HG03378 (cell line): ENCODE measurements at regions not wholly inside any gene's neighbourhood (a gene's known extent, or its start where the extent isn't known, plus 50 kb on each side); places are given as distances from the start of the nearest gene placed in this dataset.

Experiments
- ATAC-seq: cut with Tn5 transposase; IDR thresholded peaks from one replicate; pipeline ENCODE4 v1.9.1; 2021; ENCODE audit warnings: mild to moderate bottlenecking, moderate library complexity; ENCODE audit not compliant: unreplicated experiment

DNA sequence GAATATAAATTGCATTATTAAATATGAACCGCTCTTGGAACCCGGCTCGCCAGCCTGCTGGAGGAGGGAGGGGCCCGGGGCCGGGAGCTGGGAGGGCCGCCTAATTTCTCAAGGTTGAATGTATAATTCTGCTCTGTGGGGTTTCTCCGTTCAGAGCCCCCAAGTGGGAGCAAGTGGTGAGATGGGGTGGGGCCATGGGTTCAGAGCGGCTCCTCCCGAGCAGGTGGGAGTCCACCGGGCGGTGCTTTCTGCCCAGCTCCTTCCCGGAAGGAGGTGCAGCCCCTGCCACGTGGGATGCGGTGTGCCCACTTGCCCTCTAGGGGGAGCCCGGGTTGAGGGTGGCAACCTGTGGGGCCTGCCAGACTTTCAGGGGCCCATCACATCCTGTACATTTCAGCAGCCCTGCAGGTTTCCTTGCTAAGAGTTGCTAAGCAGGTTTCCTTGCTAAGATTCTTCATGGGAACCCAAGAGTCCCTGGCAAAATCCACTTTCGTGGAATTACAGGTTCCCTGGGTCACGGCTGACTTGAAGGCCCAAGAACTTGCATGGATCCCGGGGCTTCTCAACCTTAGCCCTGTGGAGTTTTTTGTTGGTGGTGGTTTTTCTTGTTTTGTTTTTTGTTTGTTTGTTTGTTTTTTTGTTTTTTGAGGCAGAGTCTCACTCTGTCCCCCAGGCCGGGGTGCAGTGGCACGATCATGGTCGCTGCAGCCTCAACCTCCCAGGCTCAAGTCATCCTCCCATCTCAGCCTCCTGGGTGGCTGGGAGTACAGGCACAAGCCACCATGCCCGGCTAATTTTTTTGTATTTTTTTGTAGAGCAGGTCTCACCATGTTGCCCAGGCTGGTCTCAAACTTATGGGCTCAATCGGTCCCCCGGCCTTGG lies 196.7 kb upstream of the GSE1 start:
- ATAC-seq, result no peak

DNA sequence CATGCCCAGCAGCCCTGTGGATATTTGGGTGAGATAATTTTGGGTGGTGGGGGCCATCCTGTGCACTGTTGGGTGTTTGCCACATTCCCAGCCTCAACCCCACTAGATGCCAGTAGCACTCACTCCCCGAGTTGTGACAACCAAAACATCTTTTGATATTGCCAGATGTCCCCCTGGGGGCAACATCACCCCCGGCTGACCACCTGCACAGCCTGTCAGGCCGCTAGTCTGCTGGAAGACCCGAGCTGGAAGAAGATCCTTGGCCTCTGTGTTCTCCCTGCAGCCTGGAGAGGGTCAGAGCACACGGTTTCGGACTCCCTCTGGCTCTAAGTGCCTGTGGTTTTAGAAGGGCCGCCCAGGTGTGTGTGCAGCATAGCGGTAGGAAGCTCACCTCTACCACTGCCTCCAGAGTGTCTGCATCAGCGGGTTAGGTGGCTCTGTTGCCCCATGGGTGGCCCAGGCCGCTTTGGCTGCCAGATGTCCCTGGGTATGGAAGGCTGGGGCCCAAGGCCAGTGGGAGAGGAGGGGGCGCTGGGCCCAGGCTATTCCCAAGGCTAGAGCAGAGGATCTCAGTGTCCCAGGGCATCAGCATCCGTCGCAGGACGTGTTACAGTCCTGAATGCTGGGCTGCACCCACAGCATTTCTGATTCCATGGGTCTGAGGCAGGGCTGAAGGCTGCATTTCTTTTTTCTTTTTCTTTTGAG lies 195.8 kb upstream of the GSE1 start:
- ATAC-seq, result no peak

DNA sequence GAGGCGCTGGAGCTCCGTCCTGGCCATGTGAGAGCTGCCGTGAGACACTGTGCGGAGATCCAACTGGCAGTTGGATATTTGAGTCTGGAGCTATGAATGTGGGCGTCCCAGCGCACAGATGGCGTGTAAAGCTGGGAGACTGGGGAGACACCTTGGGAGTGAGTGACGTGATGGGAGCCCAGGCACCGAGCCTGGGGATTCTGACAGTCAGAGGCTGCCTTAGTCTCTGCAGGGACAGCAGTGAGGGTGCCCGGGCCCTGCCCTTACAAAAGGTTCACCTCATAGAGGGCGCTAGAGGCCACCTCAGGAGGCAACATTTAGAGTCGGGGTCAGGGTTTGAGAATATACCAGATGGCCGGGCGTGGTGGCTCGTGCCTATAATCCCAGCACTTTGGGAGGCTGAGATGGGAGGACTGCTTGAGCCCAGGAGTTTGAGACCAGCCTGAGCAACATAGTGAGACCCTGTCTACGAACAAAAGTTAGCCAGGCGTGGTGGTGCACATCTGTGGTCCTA lies 194.1 kb upstream of the GSE1 start:
- no peak for ATAC-seq

DNA sequence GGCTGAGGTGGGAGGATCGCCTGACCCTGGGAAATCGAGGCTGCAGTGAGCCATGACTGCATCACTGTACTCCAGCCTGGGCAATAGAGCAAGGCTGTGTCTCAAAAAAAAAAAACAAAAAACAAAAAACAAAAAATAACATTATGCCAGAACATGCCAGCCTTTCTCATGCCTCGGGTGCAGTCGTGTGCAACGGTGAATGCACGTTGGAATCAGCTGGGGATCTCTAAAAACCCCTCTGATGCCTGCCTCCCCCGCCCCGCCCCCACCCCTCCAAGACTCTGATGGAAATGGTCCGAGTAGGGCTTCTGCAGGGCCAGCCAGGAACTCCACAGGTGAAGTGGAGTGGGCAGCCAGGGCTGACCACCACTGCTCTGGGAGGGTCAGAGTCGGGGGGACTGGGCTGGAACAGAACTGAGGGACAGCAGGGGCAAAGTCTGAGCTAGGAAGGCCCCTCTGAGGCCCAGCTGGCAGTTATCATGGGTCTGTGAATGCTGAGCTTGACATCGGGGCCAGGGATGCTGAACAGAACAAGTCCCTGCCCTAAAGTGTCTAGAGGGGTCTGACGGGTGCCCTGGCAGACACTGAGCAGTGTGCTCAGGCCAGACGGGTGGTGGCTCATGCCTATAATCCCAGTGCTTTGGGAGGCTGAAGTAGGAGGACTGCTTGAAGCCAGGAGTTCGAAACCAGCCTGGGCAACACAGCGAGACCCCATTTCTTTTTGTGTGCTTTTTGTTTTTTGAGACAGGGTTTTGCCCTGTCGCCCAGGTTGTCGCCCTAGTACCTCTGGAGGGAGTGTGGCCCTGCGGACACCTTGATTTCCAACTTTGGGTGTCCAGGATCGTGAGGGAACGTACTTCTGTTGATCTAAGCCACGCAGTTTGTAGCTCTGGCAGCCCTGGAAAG lies 193.4 kb upstream of the GSE1 start:
- ATAC-seq, result no peak

DNA sequence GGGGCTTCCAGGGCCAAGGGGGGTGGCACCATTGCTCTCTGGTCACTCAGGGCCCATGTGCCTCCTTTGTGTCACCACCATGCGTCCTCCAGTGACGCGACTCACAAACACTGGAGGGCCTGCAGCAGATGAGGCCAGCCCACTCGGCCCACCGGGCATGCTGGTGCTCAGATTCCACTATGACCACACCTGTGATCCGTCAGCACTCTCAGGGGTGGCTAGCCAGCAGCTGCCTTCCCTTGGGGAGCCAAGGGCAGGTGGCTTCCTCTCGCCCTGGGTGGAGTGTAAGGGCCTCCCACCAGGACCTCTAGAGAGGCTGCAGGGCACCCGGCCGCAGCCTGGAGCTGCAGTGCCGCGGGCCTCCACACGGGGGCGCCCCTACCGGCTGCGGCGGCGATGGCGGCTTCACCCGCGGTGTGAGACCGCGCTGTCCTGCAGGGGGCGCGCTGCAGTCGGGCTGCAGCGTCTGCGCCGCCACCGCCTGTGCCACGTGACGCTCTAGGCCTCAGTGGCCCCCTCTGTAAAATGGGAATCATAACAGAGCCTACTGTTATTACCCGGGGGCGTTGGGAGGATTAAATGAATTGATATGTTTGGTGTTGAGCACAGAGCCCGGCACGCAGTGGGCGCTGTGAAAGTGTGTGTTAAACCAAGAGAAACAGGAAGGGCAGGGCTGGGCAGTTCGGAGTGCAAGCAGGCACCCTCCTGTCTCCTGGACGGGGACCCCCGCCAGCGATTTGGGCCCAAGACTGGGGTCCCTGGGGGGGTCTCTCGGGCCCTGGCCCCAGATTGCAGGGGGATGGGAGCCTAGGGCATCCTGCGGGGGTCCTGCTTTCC lies 192.4 kb upstream of the GSE1 start:
- no peak for ATAC-seq

DNA sequence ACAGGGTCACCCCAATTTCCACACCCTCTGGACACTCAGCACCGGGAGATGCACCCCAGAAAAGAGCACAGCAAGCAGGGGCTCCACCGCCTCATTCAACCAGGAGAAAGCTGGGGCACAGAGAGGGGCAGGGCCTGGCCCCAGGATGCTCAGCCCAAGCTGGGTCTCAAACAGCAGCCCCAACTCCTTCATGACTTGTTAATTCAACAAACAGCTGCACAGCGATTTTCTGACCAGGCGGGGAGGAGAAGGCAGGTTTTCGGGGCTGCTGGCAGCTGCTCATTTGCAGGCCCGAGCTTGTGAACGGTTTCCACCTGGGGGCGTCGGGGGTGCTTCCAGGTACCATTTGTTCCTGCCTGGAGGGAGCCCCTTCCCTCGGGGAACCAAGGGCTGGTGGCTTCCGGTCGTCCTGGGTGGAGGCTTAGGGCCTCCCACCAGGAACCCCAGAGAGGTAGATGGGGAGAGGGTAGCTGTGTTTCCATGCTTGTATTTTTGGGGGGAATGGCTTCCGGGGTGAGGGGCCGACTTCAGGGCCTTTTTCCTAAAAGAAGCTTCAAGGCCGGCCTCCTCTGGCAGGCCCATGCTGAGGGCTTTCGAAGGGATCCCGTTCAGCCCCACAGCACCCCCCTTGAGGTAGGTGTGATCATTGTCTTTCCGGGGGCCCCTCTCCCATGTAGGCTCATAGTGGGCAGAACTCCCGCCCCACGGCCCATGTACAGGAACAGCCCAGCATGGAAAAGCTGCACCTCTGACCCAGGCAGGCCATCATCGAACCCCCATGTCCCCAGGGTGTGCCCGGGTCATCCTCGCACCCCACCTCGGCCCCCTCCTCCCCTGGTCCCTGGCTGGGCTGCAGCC lies 191.6 kb upstream of the GSE1 start:
- no peak for ATAC-seq

DNA sequence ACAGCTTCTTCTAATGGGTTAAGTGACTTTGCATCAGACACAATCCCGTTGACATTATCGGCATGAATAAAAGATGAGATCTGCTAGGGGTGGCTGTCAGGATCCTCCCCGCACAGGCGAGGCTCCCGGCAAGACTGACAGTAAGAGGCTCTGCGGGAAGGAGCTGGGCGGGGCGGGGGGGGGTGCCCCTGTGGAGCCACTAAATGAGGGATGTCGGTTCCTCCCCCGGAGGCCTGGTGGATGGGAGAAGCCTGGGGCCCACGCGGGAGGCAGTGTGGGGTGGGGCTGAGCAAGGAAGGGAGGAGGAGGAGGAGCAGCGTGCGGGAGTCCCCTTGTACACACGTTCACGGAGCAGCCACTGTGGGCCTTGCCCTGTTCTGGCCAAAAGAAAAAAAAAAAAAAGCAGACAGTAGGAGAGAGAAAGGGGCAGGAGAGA lies 190.9 kb upstream of the GSE1 start:
- ATAC-seq, result no peak

DNA sequence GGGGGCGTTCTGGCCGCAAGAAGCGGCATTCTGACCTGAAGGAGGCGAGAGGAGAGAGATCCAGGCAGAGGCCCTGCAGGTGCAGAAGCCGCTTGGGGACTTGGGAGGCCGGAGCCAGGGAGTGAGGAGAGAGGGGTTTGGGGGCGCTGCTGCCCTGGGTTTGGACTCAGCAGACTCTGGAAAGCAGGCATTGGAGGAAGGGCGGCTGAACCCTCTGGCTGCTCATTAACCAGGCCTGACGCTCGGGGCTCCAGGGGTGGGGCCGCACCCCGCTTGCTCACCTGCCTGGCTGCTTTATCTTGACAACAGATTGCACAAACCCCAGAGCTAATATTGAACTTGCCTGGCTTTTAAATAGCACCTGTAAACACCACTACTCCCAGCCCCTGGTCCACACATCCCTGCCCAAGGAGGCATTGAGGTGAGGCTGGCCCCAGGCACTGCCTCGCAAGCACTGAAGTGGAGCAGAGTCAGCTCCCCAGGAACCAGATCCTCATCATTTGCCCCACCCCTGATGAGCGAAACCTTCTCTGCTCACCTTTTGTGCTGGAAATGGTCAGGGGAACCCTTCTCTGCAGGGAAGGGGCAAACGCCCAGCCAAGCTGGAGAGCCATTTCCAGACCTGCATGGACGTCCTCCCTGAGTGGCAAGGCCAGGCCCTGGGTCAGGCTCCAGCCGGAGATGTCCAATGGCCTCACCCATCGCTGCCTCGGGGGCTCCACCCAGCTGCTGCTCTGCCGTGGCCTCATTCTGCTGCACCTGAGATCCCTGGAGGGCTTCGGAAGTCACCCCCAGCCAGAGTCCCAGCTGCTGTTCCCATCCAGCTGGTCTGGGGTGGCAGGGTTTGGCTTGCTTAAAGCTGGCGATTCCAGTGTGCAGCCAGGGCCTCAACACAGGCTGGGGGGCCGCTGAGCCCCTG lies 190.2 kb upstream of the GSE1 start:
- ATAC-seq, result no peak

DNA sequence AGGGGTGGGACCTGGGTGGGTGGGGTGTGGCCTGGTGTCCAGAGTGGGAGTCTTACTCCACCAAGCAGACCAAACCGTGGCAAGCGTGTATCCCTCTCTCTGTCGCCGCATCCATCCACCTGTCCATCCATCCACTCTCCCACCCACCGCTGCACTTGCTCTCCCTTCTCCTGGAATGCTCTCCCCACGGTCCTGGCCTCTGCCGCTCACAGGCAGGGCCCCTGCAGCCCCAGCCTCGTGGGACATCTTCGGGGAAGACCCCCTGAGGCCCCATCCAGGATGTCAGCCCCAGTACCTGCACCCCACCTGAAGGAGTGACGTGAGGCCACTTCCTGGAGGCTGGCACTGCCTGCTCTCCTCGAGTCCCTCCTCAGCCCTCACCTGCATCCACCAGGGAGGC lies 189.5 kb upstream of the GSE1 start:
- no peak for ATAC-seq

DNA sequence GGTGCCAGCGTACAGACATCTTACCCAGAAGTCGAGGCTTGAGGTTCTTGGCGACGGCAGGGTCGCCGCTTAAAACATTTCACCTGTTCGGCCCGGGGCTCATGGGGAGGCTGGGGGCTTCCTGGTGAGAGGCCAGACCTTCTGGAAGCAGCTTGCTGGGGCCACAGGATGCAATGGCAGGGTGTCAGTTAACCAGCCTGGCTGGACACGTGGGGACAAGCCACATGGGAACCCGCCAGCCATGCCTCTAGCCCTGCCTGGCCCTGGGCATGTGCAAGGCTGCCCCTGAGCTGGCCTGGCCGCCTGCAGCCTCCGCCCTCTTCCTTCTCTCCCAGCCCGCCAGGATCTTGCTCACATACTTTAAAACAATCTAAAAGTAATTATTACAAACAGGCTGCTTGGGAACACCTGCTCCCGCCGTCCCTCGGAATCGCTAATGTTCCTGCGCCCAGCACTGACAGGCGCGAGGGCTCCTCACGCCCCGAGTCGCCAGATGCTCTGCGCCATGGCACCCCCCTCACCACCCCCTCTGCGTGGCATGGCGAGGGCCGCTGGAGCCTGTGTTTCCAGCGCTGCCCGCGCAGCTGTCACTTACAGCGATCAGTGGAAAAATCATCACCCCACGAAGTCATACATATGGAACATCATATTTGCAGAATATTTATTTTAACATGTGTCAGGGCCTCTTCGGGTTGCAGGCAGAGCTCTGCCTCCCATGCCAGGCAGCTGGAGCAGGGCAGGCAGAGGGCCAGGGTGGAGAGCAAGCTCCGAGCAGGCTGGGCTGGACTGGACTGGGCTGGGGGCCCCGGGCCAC lies 188.7 kb upstream of the GSE1 start:
- no peak for ATAC-seq

DNA sequence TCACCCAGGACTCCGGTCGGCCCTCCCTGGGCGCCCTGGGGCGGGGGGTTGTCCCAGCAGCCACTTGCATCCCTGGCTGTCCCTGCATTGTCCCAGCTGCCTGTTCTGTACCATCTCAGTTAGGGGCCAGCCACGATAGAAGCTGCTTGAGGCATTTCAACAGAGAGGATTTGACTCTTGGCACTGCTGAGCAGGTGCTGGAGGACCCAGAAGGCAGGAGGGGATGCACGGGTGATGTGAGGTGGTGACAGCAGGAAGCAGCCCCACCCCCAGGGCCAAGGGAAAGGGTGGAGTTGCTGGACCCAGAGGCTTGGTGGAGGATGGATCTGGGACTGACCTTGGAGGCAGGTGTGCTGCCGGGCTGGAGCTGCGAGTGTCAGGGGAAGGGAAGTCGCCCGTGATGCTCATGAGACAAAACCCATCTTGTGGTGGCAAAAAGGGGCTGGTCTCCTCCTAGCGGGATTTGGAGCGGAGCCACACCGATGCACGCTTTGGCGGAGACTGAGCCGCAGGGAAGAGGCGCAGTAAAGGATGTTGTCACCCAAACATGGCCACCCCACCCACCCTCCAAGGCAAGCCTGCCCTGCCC lies 188.0 kb upstream of the GSE1 start:
- no peak for ATAC-seq

DNA sequence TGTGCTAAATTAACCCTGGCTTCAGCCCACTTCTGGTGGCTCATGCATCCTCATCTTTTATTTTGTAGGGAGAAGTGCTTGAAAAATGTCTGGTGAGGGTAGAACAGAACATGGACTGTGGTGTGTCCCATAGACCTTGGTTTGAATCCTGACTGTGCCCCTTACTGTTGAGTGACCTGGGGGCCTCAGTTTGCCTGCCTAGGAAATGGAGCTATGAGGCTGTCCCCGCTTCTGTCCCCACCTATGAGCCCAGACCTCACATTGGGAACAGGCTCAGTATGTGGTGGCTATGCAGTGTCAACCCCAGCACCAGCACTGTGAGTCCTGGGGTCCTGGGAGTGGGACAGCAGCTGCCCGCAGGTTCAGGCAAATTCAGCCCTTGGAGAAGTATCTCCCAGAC lies 186.3 kb upstream of the GSE1 start:
- no peak for ATAC-seq

DNA sequence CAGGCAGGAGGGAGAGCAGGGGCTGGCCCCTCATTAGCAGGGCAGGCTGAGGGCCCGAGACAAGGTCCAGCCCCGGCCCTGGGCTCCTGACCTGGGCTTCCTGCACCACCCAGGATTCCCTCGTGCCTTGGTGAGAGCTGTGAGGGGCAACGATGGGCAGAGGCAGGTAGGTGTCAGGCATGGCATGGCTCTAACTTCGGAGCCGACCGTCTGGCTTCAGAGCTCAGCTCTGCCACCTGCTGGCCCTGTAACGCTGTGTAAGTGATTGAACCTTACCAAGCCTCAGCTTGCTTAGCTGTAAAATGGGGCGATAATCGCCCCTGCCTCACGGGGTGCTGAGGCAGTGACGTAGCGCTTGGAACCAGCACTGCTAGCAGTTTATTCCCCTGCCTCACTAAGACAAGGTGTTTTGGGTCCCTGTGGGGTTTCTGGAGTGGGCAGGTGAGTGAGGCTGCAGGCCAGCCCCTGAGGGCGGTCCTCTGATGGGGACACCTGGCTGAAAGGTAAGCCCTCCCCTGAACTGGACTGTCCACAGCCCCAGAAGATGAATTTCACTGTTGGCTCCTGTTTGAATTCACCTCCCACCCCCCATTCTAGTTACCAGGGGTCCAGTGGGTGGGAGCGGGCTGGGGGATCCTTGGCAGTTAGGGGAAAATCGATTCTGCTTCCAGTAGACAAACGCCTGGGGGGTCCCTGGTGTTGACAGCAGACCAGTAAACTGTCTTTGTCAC lies 184.8 kb upstream of the GSE1 start:
- ATAC-seq, result no peak

DNA sequence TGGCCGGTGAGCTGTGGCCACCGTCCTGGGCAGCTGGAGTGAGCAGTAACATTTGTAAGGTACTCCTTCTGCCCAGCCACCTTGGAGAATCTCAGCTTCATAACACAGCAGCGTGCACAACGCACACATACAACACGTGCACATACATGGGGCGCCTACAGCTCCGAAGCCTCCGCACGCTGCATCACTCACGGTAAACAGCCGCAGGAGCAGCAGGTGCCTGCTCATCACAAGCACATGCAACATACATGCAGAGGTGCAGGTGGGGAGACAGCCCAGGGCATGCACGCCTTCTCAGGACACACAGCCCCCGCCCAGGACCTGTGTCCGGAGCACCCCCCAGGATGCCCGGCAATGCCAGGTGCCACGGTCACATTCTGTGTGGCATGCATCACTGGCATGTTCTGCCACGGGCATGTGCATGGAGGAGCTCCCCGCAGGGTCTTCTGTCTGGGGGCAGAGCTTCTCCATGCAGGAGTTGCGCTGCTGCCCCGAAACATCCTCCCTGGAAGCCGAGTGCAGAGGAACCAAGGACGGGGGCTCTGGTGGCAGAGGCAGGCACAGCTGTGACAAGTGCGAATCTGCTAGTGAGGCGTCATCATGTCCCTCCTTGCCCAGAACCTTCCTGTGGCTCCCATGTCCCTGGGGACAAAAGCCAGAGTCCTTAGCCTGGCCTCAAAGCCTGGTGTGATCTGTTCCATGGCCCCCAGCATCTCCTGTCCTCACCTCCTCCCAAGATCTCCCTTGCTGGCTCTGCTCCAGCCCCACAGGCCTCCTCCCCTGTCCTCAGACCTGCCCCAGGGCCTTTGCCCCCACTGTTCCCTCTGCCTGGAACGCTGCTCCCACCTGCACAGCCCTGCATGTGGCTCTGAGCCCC lies 184.0 kb upstream of the GSE1 start:
- ATAC-seq, result no peak

DNA sequence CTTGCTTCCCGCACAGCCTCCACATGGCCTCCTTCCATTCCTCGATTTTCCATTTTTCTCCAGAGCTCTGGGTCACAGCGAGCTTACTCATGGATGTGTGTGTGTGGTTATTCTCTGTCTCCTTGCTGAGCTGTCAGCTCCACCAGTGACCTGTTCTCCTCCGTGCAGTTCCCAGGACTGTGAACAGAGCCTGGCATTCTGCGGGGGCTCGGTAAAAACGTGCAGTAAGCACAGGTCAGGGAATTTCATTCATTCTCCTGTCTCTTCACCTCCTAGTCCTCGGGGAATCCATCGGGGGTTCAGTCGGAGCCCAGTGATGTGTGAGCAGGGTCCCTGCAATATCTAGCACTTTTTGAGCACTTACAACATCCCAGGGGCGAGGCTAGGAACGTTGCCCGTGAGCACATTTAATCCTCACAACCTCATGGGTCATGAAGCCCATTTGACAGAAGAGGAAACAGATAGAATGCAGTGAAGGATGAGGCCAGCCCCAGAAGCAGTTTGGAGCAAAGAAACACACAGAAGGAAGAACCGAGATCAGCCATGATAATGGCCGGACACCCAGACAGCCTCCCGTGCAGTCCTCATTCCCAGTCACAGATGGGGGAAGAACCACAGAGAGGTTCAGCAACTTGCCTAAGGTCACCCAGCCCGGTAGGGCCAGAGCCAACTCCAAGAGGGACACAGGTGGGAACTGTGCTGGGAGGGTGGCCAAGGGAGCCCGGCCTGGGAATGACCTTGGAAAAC lies 183.2 kb upstream of the GSE1 start:
- ATAC-seq, result no peak
